GM23338 (cell line): ENCODE measurements at regions not wholly inside any gene's neighbourhood (a gene's known extent, or its start where the extent isn't known, plus 50 kb on each side); places are given as distances from the start of the nearest gene placed in this dataset.
A peak's percentile ranks its signal among the peaks of the same experiment; 100 is the strongest.

ENCODE experiments used
- ATAC-seq: fragments of 200-7000 bp; cut with Tn5 transposase; 3 replicates; pipeline ENCODE4 v1.9.1; 2020
- DNase-seq: peaks from one replicate; pipeline ENCODE4 v3.0.0-alpha.2; 2015; ENCODE audit warnings: low spot score
- H2AFZ ChIP-seq: fragments of 200-600 bp; sonication (generic); 2 replicates; pipeline ENCODE4 v1.8.0; 2016; ENCODE audit warnings: antibody characterized with exemption, mild to moderate bottlenecking, moderate library complexity
- H3F3A ChIP-seq: fragments of 200-600 bp; sonication (generic); replicated peaks from 2 replicates; pipeline ENCODE4 v1.8.0; 2017; ENCODE audit warnings: antibody characterized with exemption, mixed run types, low read depth
- H3K27ac ChIP-seq: fragments of 200-600 bp; sonication (generic); 2 replicates; pipeline ENCODE4 v1.6.1; 2016; ENCODE audit warnings: low read depth
- H3K27me3 ChIP-seq: fragments of 200-600 bp; sonication (generic); 2 replicates; pipeline ENCODE4 v1.8.0; 2016; ENCODE audit warnings: mild to moderate bottlenecking, mixed run types, moderate library complexity; ENCODE audit not compliant: insufficient read depth
- H3K36me3 ChIP-seq: fragments of 200-600 bp; sonication (generic); 2 replicates; pipeline ENCODE4 v1.8.0; 2016; ENCODE audit warnings: mild to moderate bottlenecking; ENCODE audit not compliant: insufficient read depth
- H3K4me1 ChIP-seq: fragments of 200-600 bp; sonication (generic); 2 replicates; pipeline ENCODE4 v1.8.0; 2016; ENCODE audit warnings: mild to moderate bottlenecking, moderate library complexity; ENCODE audit not compliant: insufficient read depth
- H3K4me2 ChIP-seq: fragments of 200-600 bp; sonication (generic); 2 replicates; pipeline ENCODE4 v1.7.1; 2017; ENCODE audit warnings: mixed run types
- H3K4me3 ChIP-seq: fragments of 200-600 bp; sonication (generic); 2 replicates; pipeline ENCODE4 v1.6.1; 2016; ENCODE audit warnings: mixed run types
- H3K79me2 ChIP-seq: fragments of 200-600 bp; sonication (generic); replicated peaks from 2 replicates; pipeline ENCODE4 v1.8.0; 2017; ENCODE audit warnings: mild to moderate bottlenecking; ENCODE audit not compliant: insufficient read depth
- H3K9me2 ChIP-seq: fragments of 200-600 bp; sonication (generic); 2 replicates; pipeline ENCODE4 v1.8.0; 2017; ENCODE audit not compliant: insufficient read depth
- H4K20me1 ChIP-seq: fragments of 200-600 bp; sonication (generic); replicated peaks from 2 replicates; pipeline ENCODE4 v1.8.0; 2017; ENCODE audit warnings: mild to moderate bottlenecking; ENCODE audit not compliant: insufficient read depth
- H3K27ac Mint-ChIP-seq: 2 replicates; pipeline ENCODE4 v1.8.0; 2020; ENCODE audit warnings: inconsistent platforms, mild to moderate bottlenecking, moderate library complexity, mixed read lengths
- H3K27me3 Mint-ChIP-seq: 3 replicates; pipeline ENCODE4 v1.8.0; 2022; ENCODE audit warnings: low read depth, mild to moderate bottlenecking, moderate library complexity, mixed read lengths, inconsistent platforms; ENCODE audit not compliant: insufficient read depth, poor library complexity
- H3K36me3 Mint-ChIP-seq: 3 replicates; pipeline ENCODE4 v1.8.0; 2021; ENCODE audit warnings: low read depth, mild to moderate bottlenecking, inconsistent platforms, moderate library complexity, mixed read lengths
- H3K4me1 Mint-ChIP-seq: 3 replicates; pipeline ENCODE4 v1.8.0; 2020; ENCODE audit warnings: mild to moderate bottlenecking, inconsistent platforms, mixed read lengths
- H3K4me3 Mint-ChIP-seq: 3 replicates; pipeline ENCODE4 v1.8.0; 2021; ENCODE audit warnings: moderate library complexity, mild to moderate bottlenecking, inconsistent platforms, mixed read lengths
- H3K9me3 Mint-ChIP-seq: 3 replicates; pipeline ENCODE4 v1.8.0; 2020; ENCODE audit warnings: moderate library complexity, mild to moderate bottlenecking, inconsistent platforms, mixed read lengths
- CTCF ChIP-seq, 2 experiments: fragments of 200-600 bp in 1 of 2; sonication (generic) in 1 of 2; conservative IDR thresholded peaks; 2 replicates each; pipeline versions ENCODE4 v1.5.1 to v1.6.1; 2016 to 2017; ENCODE audit warnings: antibody characterized with exemption in 2 of 2, low read depth in 2 of 2, mild to moderate bottlenecking in 2 of 2, moderate library complexity in 1 of 2
- ETS1 ChIP-seq: IDR thresholded peaks from 2 replicates; pipeline ENCODE4 v1.6.1; 2016; ENCODE audit warnings: antibody characterized with exemption
- EZH2 ChIP-seq: fragments of 200-600 bp; sonication (generic); IDR thresholded peaks from one replicate; pipeline ENCODE4 v1.8.0; 2017; ENCODE audit warnings: antibody characterized with exemption, mild to moderate bottlenecking, low read depth; ENCODE audit not compliant: unreplicated experiment
- EZH2phosphoT487 ChIP-seq: fragments of 200-600 bp; sonication (generic); IDR thresholded peaks from one replicate; pipeline ENCODE4 v1.8.1; 2018; ENCODE audit warnings: antibody characterized with exemption; ENCODE audit not compliant: unreplicated experiment
- JUNB ChIP-seq: IDR thresholded peaks from one replicate; pipeline ENCODE4 v1.6.1; 2016; ENCODE audit warnings: antibody characterized with exemption; ENCODE audit not compliant: unreplicated experiment
- REST ChIP-seq: IDR thresholded peaks from one replicate; pipeline ENCODE4 v1.6.1; 2018; ENCODE audit warnings: antibody characterized with exemption; ENCODE audit not compliant: unreplicated experiment
- ZNF114 ChIP-seq: fragments of 250-450 bp; sonication (Bioruptor Pico); IDR thresholded peaks from 2 replicates; pipeline ENCODE4 v1.5.0; 2020; ENCODE audit warnings: mild to moderate bottlenecking, moderate library complexity
- ZNF462 ChIP-seq: fragments of 250-450 bp; sonication (Bioruptor Pico); IDR thresholded peaks from 2 replicates; pipeline ENCODE4 v1.5.0; 2020; ENCODE audit warnings: mild to moderate bottlenecking, moderate library complexity

- no peak for TF ChIP-seq ETS1
- no peak for TF ChIP-seq REST
- TF ChIP-seq EZH2 = no peak
- TF ChIP-seq ZNF114 (CRISPR knock-in tag) = no peak
Observed at GRCh38 chr10:16146993-16147392, 286.7 kb upstream of the MINDY3 start (continued).

- no peaks in the 10 kb centered on the region for H3K27me3 ChIP-seq
- H3K79me2 ChIP-seq = no peaks in the 10 kb centered on the region
- H3K9me3 Mint-ChIP-seq = no peaks in the 10 kb centered on the region; the same call in 2 of the 3 replicates
- no peaks in the 10 kb centered on the region for H3F3A ChIP-seq
- peak; percentile 55 for TF ChIP-seq CTCF (conservative IDR thresholded peaks at IDR 0.05; ENCODE audit: low read depth in 2 of 2)
- no peak for TF ChIP-seq EZH2
- no peaks in the 10 kb centered on the region for H3K36me3 ChIP-seq
- no peak overlapping the region for H2AFZ ChIP-seq
- peaks cover 12% of the 10 kb centered on the region for H3K4me1 ChIP-seq
- peaks cover 25% of the 10 kb centered on the region for H3K4me1 Mint-ChIP-seq
- H4K20me1 ChIP-seq = no peaks in the 10 kb centered on the region
- peaks cover 3% of the 10 kb centered on the region for H3K27me3 Mint-ChIP-seq
- no peaks in the 10 kb centered on the region for H3K9me2 ChIP-seq
- no peak overlapping the region for H3K4me3 Mint-ChIP-seq
- no peak overlapping the region for H3K27ac Mint-ChIP-seq
- H3K4me2 ChIP-seq = peak overlapping the region; percentile 48
- no peak overlapping the region for H3K4me3 ChIP-seq
- H3K36me3 Mint-ChIP-seq = peaks cover 3% of the 10 kb centered on the region; the same call in 2 of the 3 replicates
- ATAC-seq (peak; percentile 90), DNase-seq (peak; percentile 52)
- H3K27ac ChIP-seq = no peak overlapping the region
Observed at GRCh38 chr10:16155834-16156233, 281.0 kb upstream of the PTER start.

GRCh38 chr10:16156681-16157080 lies 280.1 kb upstream of the PTER start:
- no peak overlapping the region for H3K27ac Mint-ChIP-seq
- Histone ChIP-seq H2AFZ (no peak overlapping the region), H3K36me3 (no peaks in the 10 kb centered on the region), H3K4me2 (no peak overlapping the region), H3F3A (no peaks in the 10 kb centered on the region), H3K79me2 (no peaks in the 10 kb centered on the region), H3K4me3 (no peak overlapping the region), H3K4me1 (peaks cover 12% of the 10 kb centered on the region), H3K9me2 (no peaks in the 10 kb centered on the region), H4K20me1 (no peaks in the 10 kb centered on the region), H3K27me3 (no peaks in the 10 kb centered on the region), H3K27ac (no peak overlapping the region)
- H3K9me3 Mint-ChIP-seq = no peaks in the 10 kb centered on the region; the same call in 2 of the 3 replicates
- ATAC-seq = no peak
- DNase-seq = no peak
- no peaks in the 10 kb centered on the region for H3K36me3 Mint-ChIP-seq
- H3K4me3 Mint-ChIP-seq = no peak overlapping the region
- H3K27me3 Mint-ChIP-seq = peaks cover 3% of the 10 kb centered on the region
- H3K4me1 Mint-ChIP-seq = peaks cover 25% of the 10 kb centered on the region
- TF ChIP-seq JUNB = no peak
- no peak for TF ChIP-seq ZNF462
- no peak for TF ChIP-seq EZH2phosphoT487
